ENCODE measurements at regions not wholly inside any gene's neighbourhood (a gene's known extent, or its start where the extent isn't known, plus 50 kb on each side); places are given as distances from the start of the nearest gene placed in this dataset.

GRCh38 chr10:55002420-55002819 is 201.4 kb upstream of the PCDH15 start:
- H3K9me3 ChIP-seq (ENCODE audit: control insufficient read depth in 4 of 4, insufficient read depth in 3 of 4, low read length in 3 of 4), result peaks cover 0 to 5% (median 0%) of the 10 kb centered on the region in 4 donors

GRCh38 chr10:55001422-55001821 is 200.4 kb upstream of the PCDH15 start:
- Histone ChIP-seq H3K4me1 (ENCODE audit: control insufficient read depth in 5 of 5, insufficient read depth in 5 of 5, low read length in 5 of 5) (peaks cover 0 to 2% (median 0%) of the 10 kb centered on the region in 5 donors), H3K9me3 (ENCODE audit: control insufficient read depth in 4 of 4, insufficient read depth in 3 of 4, low read length in 3 of 4) (peaks cover 0 to 5% (median 0%) of the 10 kb centered on the region in 4 donors), H3K36me3 (ENCODE audit: control insufficient read depth in 4 of 4, insufficient read depth in 4 of 4, low read length in 4 of 4) (no peaks in the 10 kb centered on the region), H3K4me3 (no peak overlapping the region), H3K9ac (ENCODE audit: insufficient read depth in 1 of 2, low read length in 2 of 2) (no peak overlapping the region), H3K27me3 (ENCODE audit: control insufficient read depth in 3 of 3, insufficient read depth in 3 of 3, low read length in 2 of 3) (no peaks in the 10 kb centered on the region), H3K27ac (ENCODE audit: low read depth in 1 of 2, low read length in 1 of 2) (no peak overlapping the region)
- DNase-seq, result no peak
- no peak for TF ChIP-seq CTCF (IDR thresholded peaks at IDR 0.05; ENCODE audit: control extremely low read depth, extremely low read depth)
- 79 to 88% methylated on average over 1 of the region's 1 CpG for WGBS, 2 donors
- no peak for ATAC-seq (ENCODE audit: insufficient read depth, low FRiP score)

More at GRCh38 chr10:55002420-55002819, 201.4 kb upstream of the PCDH15 start:
- ATAC-seq (ENCODE audit: insufficient read depth, low FRiP score) (no peak), DNase-seq (peak in 1 of 3 donors; percentile 12)
- no peaks in the 10 kb centered on the region for H3K36me3 ChIP-seq (ENCODE audit: control insufficient read depth in 4 of 4, insufficient read depth in 4 of 4, low read length in 4 of 4)
- no peaks in the 10 kb centered on the region for H3K27me3 ChIP-seq (ENCODE audit: control insufficient read depth in 3 of 3, insufficient read depth in 3 of 3, low read length in 2 of 3)
- H3K27ac ChIP-seq (ENCODE audit: low read depth in 1 of 2, low read length in 1 of 2), result no peak overlapping the region
- H3K4me1 ChIP-seq (ENCODE audit: control insufficient read depth in 5 of 5, insufficient read depth in 5 of 5, low read length in 5 of 5), result peaks cover 0 to 2% (median 0%) of the 10 kb centered on the region in 5 donors
- no peak overlapping the region for H3K9ac ChIP-seq (ENCODE audit: insufficient read depth in 1 of 2, low read length in 2 of 2)
- TF ChIP-seq CTCF (IDR thresholded peaks at IDR 0.05; ENCODE audit: control extremely low read depth, extremely low read depth), result no peak
- no peak overlapping the region for H3K4me3 ChIP-seq

GRCh38 chr10:54993148-54993547 is 192.1 kb upstream of the PCDH15 start:
- Histone ChIP-seq H3K4me1 (ENCODE audit: control insufficient read depth in 5 of 5, insufficient read depth in 5 of 5, low read length in 5 of 5) (no peaks in the 10 kb centered on the region), H3K4me3 (no peak overlapping the region), H3K36me3 (ENCODE audit: control insufficient read depth in 4 of 4, insufficient read depth in 4 of 4, low read length in 4 of 4) (no peaks in the 10 kb centered on the region), H3K27me3 (ENCODE audit: control insufficient read depth in 3 of 3, insufficient read depth in 3 of 3, low read length in 2 of 3) (no peaks in the 10 kb centered on the region), H3K27ac (ENCODE audit: low read depth in 1 of 2, low read length in 1 of 2) (no peak overlapping the region), H3K9ac (ENCODE audit: insufficient read depth in 1 of 2, low read length in 2 of 2) (no peak overlapping the region), H3K9me3 (ENCODE audit: control insufficient read depth in 4 of 4, insufficient read depth in 3 of 4, low read length in 3 of 4) (peaks cover 0 to 7% (median 0%) of the 10 kb centered on the region in 4 donors)
- WGBS, 2 donors, result 77% methylated on average over 2 of the region's 2 CpGs
- no peak for TF ChIP-seq CTCF (IDR thresholded peaks at IDR 0.05; ENCODE audit: control extremely low read depth, extremely low read depth)
- no peak for ATAC-seq (ENCODE audit: insufficient read depth, low FRiP score)
- no peak for DNase-seq

- H3K9ac ChIP-seq (ENCODE audit: insufficient read depth in 1 of 2, low read length in 2 of 2), result no peak overlapping the region
- no peaks in the 10 kb centered on the region for H3K27me3 ChIP-seq (ENCODE audit: control insufficient read depth in 3 of 3, insufficient read depth in 3 of 3, low read length in 2 of 3)
- WGBS, 2 donors, result 24 to 27% methylated on average over 1 of the region's 1 CpG
- no peaks in the 10 kb centered on the region for H3K36me3 ChIP-seq (ENCODE audit: control insufficient read depth in 4 of 4, insufficient read depth in 4 of 4, low read length in 4 of 4)
- ATAC-seq (ENCODE audit: insufficient read depth, low FRiP score) (no peak), DNase-seq (peak in 1 of 3 donors; percentile 27)
- no peaks in the 10 kb centered on the region for H3K4me1 ChIP-seq (ENCODE audit: control insufficient read depth in 5 of 5, insufficient read depth in 5 of 5, low read length in 5 of 5)
- H3K27ac ChIP-seq (ENCODE audit: low read depth in 1 of 2, low read length in 1 of 2), result no peak overlapping the region
- H3K4me3 ChIP-seq, result no peak overlapping the region
- TF ChIP-seq CTCF (IDR thresholded peaks at IDR 0.05; ENCODE audit: control extremely low read depth, extremely low read depth), result no peak
- peaks cover 0 to 5% (median 0%) of the 10 kb centered on the region in 4 donors for H3K9me3 ChIP-seq (ENCODE audit: control insufficient read depth in 4 of 4, insufficient read depth in 3 of 4, low read length in 3 of 4)
Observed at GRCh38 chr10:54985732-54986131, 184.7 kb upstream of the PCDH15 start.

Data from lung (tissue), 11 donors.